Epithelial cell of proximal tubule (primary cell): ENCODE measurements at regions not wholly inside any gene's neighbourhood (a gene's known extent, or its start where the extent isn't known, plus 50 kb on each side); places are given as distances from the start of the nearest gene placed in this dataset.
A peak's percentile ranks its signal among the peaks of the same experiment; 100 is the strongest.

Experiments used
- DNase-seq: peaks from one replicate; pipeline ENCODE4 v3.0.0-alpha.2; 2011; ENCODE audit warnings: low read depth
- H3K4me3 ChIP-seq: 2 replicates; pipeline ENCODE4 v1.5.1; 2011; ENCODE audit warnings: low read depth, mild to moderate bottlenecking, low read length
- CTCF ChIP-seq: conservative IDR thresholded peaks from 2 replicates; pipeline ENCODE4 v1.5.1; 2012; ENCODE audit warnings: low read depth, mild to moderate bottlenecking, low read length

- no peak overlapping the region for H3K4me3 ChIP-seq
- no peak for DNase-seq
- no peak for TF ChIP-seq CTCF
Measured at GRCh38 chr2:53467467-53468180, 300.0 kb upstream of the CHAC2 start.

- no peak for TF ChIP-seq CTCF
- no peak overlapping the region for H3K4me3 ChIP-seq
- no peak for DNase-seq
Measured at GRCh38 chr2:53463806-53464726, 303.5 kb upstream of the CHAC2 start.

GRCh38 chr2:53460937-53461336 is 306.7 kb upstream of the CHAC2 start:
- no peak for DNase-seq
- no peak overlapping the region for H3K4me3 ChIP-seq
- no peak for TF ChIP-seq CTCF

- no peak overlapping the region for H3K4me3 ChIP-seq
- peak; percentile 3 for DNase-seq
Measured at GRCh38 chr2:53460347-53460746, 307.3 kb upstream of the CHAC2 start.

GRCh38 chr2:53455094-53455493 is 312.5 kb upstream of the CHAC2 start:
- H3K4me3 ChIP-seq = no peak overlapping the region
- no peak for TF ChIP-seq CTCF
- no peak for DNase-seq

More at GRCh38 chr2:53460347-53460746, 307.3 kb upstream of the CHAC2 start:
- peak; percentile 39 for TF ChIP-seq CTCF

- no peak overlapping the region for H3K4me3 ChIP-seq
- no peak for TF ChIP-seq CTCF
- no peak for DNase-seq
Measured at GRCh38 chr2:53452957-53453748, 314.5 kb upstream of the CHAC2 start.
